ENCODE measurements at regions not wholly inside any gene's neighbourhood (a gene's known extent, or its start where the extent isn't known, plus 50 kb on each side); places are given as distances from the start of the nearest gene placed in this dataset.

- Histone ChIP-seq H3K4me3 (ENCODE audit: low read length) (no peak overlapping the region), H3K27me3 (ENCODE audit: low read depth, low read length) (no peaks in the 10 kb centered on the region), H3K4me2 (ENCODE audit: low read length) (no peak overlapping the region)
These were observed 722.2 kb downstream of the RWDD3 start for GRCh38 chr1:95956215-95956614.

DNA sequence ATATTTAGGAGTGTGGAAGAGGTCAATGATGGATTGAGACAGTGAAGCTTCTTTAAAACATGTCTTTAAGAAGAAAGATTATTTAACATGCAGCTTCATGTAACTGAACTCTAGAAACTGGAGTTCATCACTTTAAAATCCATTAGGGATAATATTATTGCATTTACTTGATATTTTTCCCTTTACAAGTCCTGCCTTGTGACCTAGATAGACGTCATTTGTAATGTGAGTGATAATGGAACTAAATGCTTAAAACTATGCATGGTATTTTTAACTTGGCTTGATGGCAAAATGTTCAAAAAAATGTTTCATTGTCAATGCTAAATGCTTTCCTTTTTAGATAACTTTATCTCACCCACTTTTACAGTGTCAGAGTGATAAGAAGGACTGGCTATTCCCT is 723.7 kb downstream of the RWDD3 start:
- TF ChIP-seq, protein P1, sequence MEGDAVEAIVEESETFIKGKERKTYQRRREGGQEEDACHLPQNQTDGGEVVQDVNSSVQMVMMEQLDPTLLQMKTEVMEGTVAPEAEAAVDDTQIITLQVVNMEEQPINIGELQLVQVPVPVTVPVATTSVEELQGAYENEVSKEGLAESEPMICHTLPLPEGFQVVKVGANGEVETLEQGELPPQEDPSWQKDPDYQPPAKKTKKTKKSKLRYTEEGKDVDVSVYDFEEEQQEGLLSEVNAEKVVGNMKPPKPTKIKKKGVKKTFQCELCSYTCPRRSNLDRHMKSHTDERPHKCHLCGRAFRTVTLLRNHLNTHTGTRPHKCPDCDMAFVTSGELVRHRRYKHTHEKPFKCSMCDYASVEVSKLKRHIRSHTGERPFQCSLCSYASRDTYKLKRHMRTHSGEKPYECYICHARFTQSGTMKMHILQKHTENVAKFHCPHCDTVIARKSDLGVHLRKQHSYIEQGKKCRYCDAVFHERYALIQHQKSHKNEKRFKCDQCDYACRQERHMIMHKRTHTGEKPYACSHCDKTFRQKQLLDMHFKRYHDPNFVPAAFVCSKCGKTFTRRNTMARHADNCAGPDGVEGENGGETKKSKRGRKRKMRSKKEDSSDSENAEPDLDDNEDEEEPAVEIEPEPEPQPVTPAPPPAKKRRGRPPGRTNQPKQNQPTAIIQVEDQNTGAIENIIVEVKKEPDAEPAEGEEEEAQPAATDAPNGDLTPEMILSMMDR (IDR thresholded peaks at IDR 0.05; ENCODE audit: low read depth, low read length): no peak
- no peak for TF ChIP-seq EZH2phosphoT487 (IDR thresholded peaks at IDR 0.05; ENCODE audit: low read depth)
- Histone ChIP-seq H3K4me2 (ENCODE audit: low read length) (no peak overlapping the region), H3K27me3 (ENCODE audit: low read depth, low read length) (no peaks in the 10 kb centered on the region), H3K27ac (ENCODE audit: low read length) (no peak overlapping the region), H3K4me1 (ENCODE audit: low read length) (no peaks in the 10 kb centered on the region), H3K36me3 (replicated peaks; ENCODE audit: low read depth, low read length) (no peaks in the 10 kb centered on the region), H3K4me3 (ENCODE audit: low read length) (no peak overlapping the region), H3K9ac (ENCODE audit: low read length) (no peak overlapping the region), H3K79me2 (ENCODE audit: low read length) (no peaks in the 10 kb centered on the region), H3K9me3 (ENCODE audit: insufficient read depth, low read length) (no peaks in the 10 kb centered on the region), H2AFZ (ENCODE audit: low read depth, low read length) (no peak overlapping the region), H4K20me1 (ENCODE audit: insufficient read depth, low read length) (no peaks in the 10 kb centered on the region)

More at GRCh38 chr1:95956215-95956614, 722.2 kb downstream of the RWDD3 start:
- TF ChIP-seq, protein P1 (IDR thresholded peaks at IDR 0.05; ENCODE audit: low read depth, low read length): no peak
- no peak for TF ChIP-seq EZH2phosphoT487 (IDR thresholded peaks at IDR 0.05; ENCODE audit: low read depth)
- Histone ChIP-seq H3K4me1 (ENCODE audit: low read length) (no peaks in the 10 kb centered on the region), H3K9ac (ENCODE audit: low read length) (no peak overlapping the region), H3K36me3 (replicated peaks; ENCODE audit: low read depth, low read length) (no peaks in the 10 kb centered on the region), H3K79me2 (ENCODE audit: low read length) (no peaks in the 10 kb centered on the region), H2AFZ (ENCODE audit: low read depth, low read length) (no peak overlapping the region), H3K9me3 (ENCODE audit: insufficient read depth, low read length) (no peaks in the 10 kb centered on the region), H4K20me1 (ENCODE audit: insufficient read depth, low read length) (no peaks in the 10 kb centered on the region), H3K27ac (ENCODE audit: low read length) (no peak overlapping the region)

DNA sequence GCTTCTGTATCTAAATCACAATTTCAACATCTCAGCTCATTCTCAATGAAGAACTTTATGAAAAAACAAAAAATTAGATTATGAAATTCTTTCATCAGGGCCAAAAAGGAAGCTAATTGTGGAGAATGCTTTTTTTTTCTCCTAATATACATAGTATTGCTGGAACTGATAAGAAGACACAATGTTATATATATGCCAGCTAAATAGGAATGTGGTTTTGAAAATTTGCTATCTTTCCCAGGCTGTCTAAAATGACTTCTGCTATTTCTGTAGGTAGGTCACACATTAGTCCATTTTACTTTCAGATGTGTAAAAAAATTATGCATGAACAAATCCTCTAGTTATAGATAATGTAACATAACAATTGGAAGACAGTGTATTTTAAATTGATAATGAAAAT is 732.9 kb downstream of the RWDD3 start:
- no peaks in the 10 kb centered on the region for H3K27me3 ChIP-seq (ENCODE audit: low read depth, low read length)
- no peak overlapping the region for H3K4me2 ChIP-seq (ENCODE audit: low read length)
- no peak overlapping the region for H2AFZ ChIP-seq (ENCODE audit: low read depth, low read length)
- H3K79me2 ChIP-seq (ENCODE audit: low read length): no peaks in the 10 kb centered on the region
- no peaks in the 10 kb centered on the region for H4K20me1 ChIP-seq (ENCODE audit: insufficient read depth, low read length)
- TF ChIP-seq, protein P1 (IDR thresholded peaks at IDR 0.05; ENCODE audit: low read depth, low read length): no peak
- TF ChIP-seq EZH2phosphoT487 (IDR thresholded peaks at IDR 0.05; ENCODE audit: low read depth): no peak
- no peaks in the 10 kb centered on the region for H3K4me1 ChIP-seq (ENCODE audit: low read length)
- H3K36me3 ChIP-seq (replicated peaks; ENCODE audit: low read depth, low read length): no peaks in the 10 kb centered on the region
- H3K9me3 ChIP-seq (ENCODE audit: insufficient read depth, low read length): no peaks in the 10 kb centered on the region
- H3K4me3 ChIP-seq (ENCODE audit: low read length): no peak overlapping the region
- no peak overlapping the region for H3K9ac ChIP-seq (ENCODE audit: low read length)
- no peak overlapping the region for H3K27ac ChIP-seq (ENCODE audit: low read length)

DNA sequence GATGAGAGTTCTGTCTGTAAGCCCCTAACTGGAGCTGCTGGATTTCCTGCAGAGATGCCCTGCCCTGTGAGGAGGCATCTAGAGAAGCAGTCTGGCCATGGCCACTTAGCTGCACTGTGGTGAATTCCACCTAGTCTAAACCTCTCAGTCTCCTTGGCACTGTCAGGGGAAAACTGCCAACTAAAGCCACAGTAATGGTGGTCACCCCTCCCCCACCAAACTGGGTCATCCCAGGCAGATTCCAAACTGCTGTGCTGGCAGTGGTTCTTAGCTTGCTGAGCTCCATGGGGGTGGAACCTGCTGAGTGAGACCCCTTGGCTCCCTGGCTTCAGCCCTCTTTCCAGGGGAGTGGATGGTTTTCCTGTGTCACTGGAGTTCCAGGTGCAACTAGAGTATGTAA is 740.6 kb downstream of the RWDD3 start:
- H3K27ac ChIP-seq (ENCODE audit: low read length): no peak overlapping the region
- H3K9me3 ChIP-seq (ENCODE audit: insufficient read depth, low read length): no peaks in the 10 kb centered on the region
- H2AFZ ChIP-seq (ENCODE audit: low read depth, low read length): no peak overlapping the region
- H3K9ac ChIP-seq (ENCODE audit: low read length): no peak overlapping the region
- no peaks in the 10 kb centered on the region for H3K27me3 ChIP-seq (ENCODE audit: low read depth, low read length)
- H3K4me1 ChIP-seq (ENCODE audit: low read length): no peaks in the 10 kb centered on the region
- no peak overlapping the region for H3K4me2 ChIP-seq (ENCODE audit: low read length)
- H4K20me1 ChIP-seq (ENCODE audit: insufficient read depth, low read length): no peaks in the 10 kb centered on the region
- TF ChIP-seq, protein P1 (IDR thresholded peaks at IDR 0.05; ENCODE audit: low read depth, low read length): no peak
- no peak for TF ChIP-seq EZH2phosphoT487 (IDR thresholded peaks at IDR 0.05; ENCODE audit: low read depth)
- no peaks in the 10 kb centered on the region for H3K79me2 ChIP-seq (ENCODE audit: low read length)
- H3K4me3 ChIP-seq (ENCODE audit: low read length): no peak overlapping the region
- no peaks in the 10 kb centered on the region for H3K36me3 ChIP-seq (replicated peaks; ENCODE audit: low read depth, low read length)
